CD4-positive, alpha-beta T cell (primary cell): ENCODE measurements at regions not wholly inside any gene's neighbourhood (a gene's known extent, or its start where the extent isn't known, plus 50 kb on each side); places are given as distances from the start of the nearest gene placed in this dataset.

Experiments used
- ATAC-seq: fragments of 200-7000 bp; cut with Tn5 transposase; one replicate; pipeline ENCODE4 v1.10.0; 2022; ENCODE audit warnings: mild to moderate bottlenecking; ENCODE audit not compliant: poor library complexity
- CTCF ChIA-PET: fragments of 350-600 bp; sonication (Branson Sonifier 250); formaldehyde crosslinking; loops from one replicate; lab custom pipeline; 2021; ENCODE audit warnings: antibody characterized with exemption, inconsistent platforms; lab: Charles Lee
- POLR2A ChIA-PET: fragments of 350-600 bp; sonication (Branson Sonifier 250); formaldehyde crosslinking; loops from one replicate; lab custom pipeline; 2021; ENCODE audit warnings: antibody characterized with exemption, inconsistent platforms; lab: Charles Lee
- DNase-seq, 14 experiments: peaks; one replicate each; pipeline ENCODE4 v3.0.0-alpha.2; 2013 to 2020; ENCODE audit warnings: mixed read lengths in 2 of 14
- H3K27ac ChIP-seq, 2 donors: one replicate each; pipeline versions ENCODE4 v1.5.1 to v1.7.0; 2013; ENCODE audit warnings: low read length in 2 of 2, low read depth in 1 of 2, mild to moderate bottlenecking in 1 of 2
- H3K27me3 ChIP-seq, 2 experiments: 1 replicate in 1 of 2; 2 replicates in 1 of 2; pipeline versions ENCODE4 v1.6.1 to v1.7.0; 2013; ENCODE audit warnings: low read length in 2 of 2, control low read depth in 1 of 2, mild to moderate bottlenecking in 1 of 2, moderate library complexity in 1 of 2; ENCODE audit not compliant: insufficient read depth in 2 of 2, control insufficient read depth in 1 of 2
- H3K36me3 ChIP-seq: one replicate; pipeline ENCODE4 v1.6.1; 2013; ENCODE audit warnings: low read length, control low read depth; ENCODE audit not compliant: insufficient read depth
- H3K4me1 ChIP-seq: one replicate; pipeline ENCODE4 v1.6.1; 2013; ENCODE audit warnings: low read length, control low read depth; ENCODE audit not compliant: insufficient read depth
- H3K4me3 ChIP-seq: one replicate; pipeline ENCODE4 v1.5.1; 2013; ENCODE audit warnings: mild to moderate bottlenecking, low read length, moderate library complexity
- H3K9me3 ChIP-seq, 2 experiments: 1 replicate in 1 of 2; 2 replicates in 1 of 2; pipeline versions ENCODE4 v1.6.1 to v1.7.0; 2013; ENCODE audit warnings: low read length in 2 of 2, mild to moderate bottlenecking in 2 of 2, control low read depth in 1 of 2, moderate library complexity in 1 of 2; ENCODE audit not compliant: control insufficient read depth in 1 of 2, insufficient read depth in 1 of 2
- H3K27ac Mint-ChIP-seq: one replicate; pipeline ENCODE4 v1.8.0; 2020; ENCODE audit warnings: mixed read lengths
- H3K27me3 Mint-ChIP-seq: one replicate; pipeline ENCODE4 v1.8.0; 2021; ENCODE audit warnings: mixed read lengths
- H3K36me3 Mint-ChIP-seq: one replicate; pipeline ENCODE4 v1.8.0; 2021; ENCODE audit warnings: low read depth, mixed read lengths
- H3K4me1 Mint-ChIP-seq: one replicate; pipeline ENCODE4 v1.8.0; 2021; ENCODE audit warnings: low read depth, mixed read lengths
- H3K4me3 Mint-ChIP-seq: one replicate; pipeline ENCODE4 v1.8.0; 2020; ENCODE audit warnings: mild to moderate bottlenecking, mixed read lengths
- H3K9me3 Mint-ChIP-seq: one replicate; pipeline ENCODE4 v1.8.0; 2020; ENCODE audit warnings: mixed read lengths
- intact Hi-C, 2 experiments: fragments of 100-400 bp; cut with DNase I in 1 of 2; cut with micrococcal nuclease in 1 of 2; formaldehyde crosslinking; loops; one replicate each; pipeline versions ENCODE4 v1.15.1 to v1.9.0; 2023 to 2025; cut with DNase I, micrococcal nuclease
- TF ChIP-seq, protein P1 (sequence below): fragments of 200-600 bp; IDR thresholded peaks from one replicate; pipeline ENCODE4 v1.8.0; 2022; ENCODE audit warnings: antibody characterized with exemption, mild to moderate bottlenecking

DNA sequence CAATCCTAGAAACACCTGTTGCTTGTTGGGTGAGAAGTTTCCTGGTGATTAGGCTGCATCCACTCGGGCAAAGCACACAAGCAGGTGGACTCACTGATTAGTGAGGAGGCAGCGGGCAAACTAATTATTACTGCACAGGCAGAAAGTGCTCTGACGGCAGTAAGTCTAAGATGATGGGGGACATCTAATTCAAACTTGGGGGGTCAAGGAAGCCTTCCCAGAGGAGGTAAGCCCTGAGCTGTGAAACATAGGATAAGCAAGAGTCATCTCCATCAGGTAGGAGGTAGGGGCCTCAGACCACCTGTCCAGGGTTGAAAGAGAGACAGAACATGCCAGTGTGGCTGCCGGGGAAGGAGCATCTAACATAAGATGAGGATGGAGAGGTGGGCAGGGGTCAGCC lies 1578.4 kb upstream of the TMEM132C start:
- peaks cover 0 to 8% of the 10 kb centered on the region in 2 experiments for H3K9me3 ChIP-seq
- no peak overlapping the region for H3K4me3 ChIP-seq
- H3K4me1 ChIP-seq: no peaks in the 10 kb centered on the region
- H3K27me3 ChIP-seq: no peaks in the 10 kb centered on the region
- H3K27ac ChIP-seq: no peak overlapping the region
- intact Hi-C loops: no loop called here
- H3K27ac Mint-ChIP-seq: no peak overlapping the region
- no peaks in the 10 kb centered on the region for H3K4me1 Mint-ChIP-seq
- no peaks in the 10 kb centered on the region for H3K36me3 Mint-ChIP-seq
- TF ChIP-seq, protein P1, sequence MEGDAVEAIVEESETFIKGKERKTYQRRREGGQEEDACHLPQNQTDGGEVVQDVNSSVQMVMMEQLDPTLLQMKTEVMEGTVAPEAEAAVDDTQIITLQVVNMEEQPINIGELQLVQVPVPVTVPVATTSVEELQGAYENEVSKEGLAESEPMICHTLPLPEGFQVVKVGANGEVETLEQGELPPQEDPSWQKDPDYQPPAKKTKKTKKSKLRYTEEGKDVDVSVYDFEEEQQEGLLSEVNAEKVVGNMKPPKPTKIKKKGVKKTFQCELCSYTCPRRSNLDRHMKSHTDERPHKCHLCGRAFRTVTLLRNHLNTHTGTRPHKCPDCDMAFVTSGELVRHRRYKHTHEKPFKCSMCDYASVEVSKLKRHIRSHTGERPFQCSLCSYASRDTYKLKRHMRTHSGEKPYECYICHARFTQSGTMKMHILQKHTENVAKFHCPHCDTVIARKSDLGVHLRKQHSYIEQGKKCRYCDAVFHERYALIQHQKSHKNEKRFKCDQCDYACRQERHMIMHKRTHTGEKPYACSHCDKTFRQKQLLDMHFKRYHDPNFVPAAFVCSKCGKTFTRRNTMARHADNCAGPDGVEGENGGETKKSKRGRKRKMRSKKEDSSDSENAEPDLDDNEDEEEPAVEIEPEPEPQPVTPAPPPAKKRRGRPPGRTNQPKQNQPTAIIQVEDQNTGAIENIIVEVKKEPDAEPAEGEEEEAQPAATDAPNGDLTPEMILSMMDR: no peak
- no peaks in the 10 kb centered on the region for H3K36me3 ChIP-seq
- no peak overlapping the region for H3K4me3 Mint-ChIP-seq
- H3K27me3 Mint-ChIP-seq: no peaks in the 10 kb centered on the region
- ATAC-seq (no peak), DNase-seq (no peak)
- ChIA-PET CTCF (no interaction called here), POLR2A (no interaction called here)
- peaks cover 5% of the 10 kb centered on the region for H3K9me3 Mint-ChIP-seq

- intact Hi-C loops: no loop called here
- Mint-ChIP-seq H3K9me3 (peaks cover 2% of the 10 kb centered on the region), H3K36me3 (no peaks in the 10 kb centered on the region), H3K27ac (no peak overlapping the region), H3K4me3 (no peak overlapping the region), H3K27me3 (no peaks in the 10 kb centered on the region), H3K4me1 (no peaks in the 10 kb centered on the region)
- Histone ChIP-seq H3K27ac (no peak overlapping the region), H3K4me1 (no peaks in the 10 kb centered on the region), H3K36me3 (no peaks in the 10 kb centered on the region), H3K27me3 (no peaks in the 10 kb centered on the region), H3K9me3 (peaks cover 0 to 3% of the 10 kb centered on the region in 2 experiments), H3K4me3 (no peak overlapping the region)
- POLR2A ChIA-PET: no interaction called here
- CTCF ChIA-PET: no interaction called here
- TF ChIP-seq, protein P1: no peak
- ATAC-seq (no peak), DNase-seq (no peak)
These were observed 1566.9 kb upstream of the TMEM132C start for GRCh38 chr12:126700096-126700495.

DNA sequence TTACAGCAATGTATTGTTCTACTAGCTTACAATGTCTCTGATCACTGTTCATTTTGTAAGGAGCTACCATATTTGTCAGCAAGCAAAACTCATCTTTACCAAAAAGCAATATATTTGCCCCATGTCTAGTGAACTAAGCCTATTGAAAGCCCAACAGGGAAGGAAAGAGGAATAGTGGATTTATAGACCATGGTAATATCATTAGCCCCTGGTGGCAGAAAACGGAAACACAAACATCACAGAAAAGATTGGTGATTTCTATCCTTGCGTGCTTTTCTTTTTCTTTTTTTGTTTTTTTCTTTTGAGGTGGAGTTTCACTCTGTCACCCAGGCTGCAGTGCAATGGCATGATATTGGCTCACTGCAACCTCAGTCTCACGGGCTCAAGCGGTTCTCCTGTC lies 1562.4 kb upstream of the TMEM132C start:
- TF ChIP-seq, protein P1: no peak
- no peaks in the 10 kb centered on the region for H3K36me3 Mint-ChIP-seq
- intact Hi-C loops: no loop called here
- H3K4me3 Mint-ChIP-seq: no peak overlapping the region
- no peaks in the 10 kb centered on the region for H3K4me1 Mint-ChIP-seq
- no peaks in the 10 kb centered on the region for H3K9me3 Mint-ChIP-seq
- ATAC-seq (no peak), DNase-seq (no peak)
- no peak overlapping the region for H3K27ac ChIP-seq
- no peak overlapping the region for H3K27ac Mint-ChIP-seq
- H3K27me3 Mint-ChIP-seq: no peaks in the 10 kb centered on the region
- H3K4me3 ChIP-seq: no peak overlapping the region
- ChIA-PET CTCF (no interaction called here), POLR2A (no interaction called here)
- no peaks in the 10 kb centered on the region for H3K9me3 ChIP-seq
- no peaks in the 10 kb centered on the region for H3K36me3 ChIP-seq
- H3K27me3 ChIP-seq: no peaks in the 10 kb centered on the region
- no peaks in the 10 kb centered on the region for H3K4me1 ChIP-seq
